ENCODE measurements at regions not wholly inside any gene's neighbourhood (a gene's known extent, or its start where the extent isn't known, plus 50 kb on each side); places are given as distances from the start of the nearest gene placed in this dataset.

- intact Hi-C loops (cut with DNase I): no loop called here
- TF ChIP-seq POLR2A (IDR thresholded peaks at IDR 0.05) (no peak), POLR2AphosphoS5 (IDR thresholded peaks at IDR 0.05) (no peak), CTCF (IDR thresholded peaks at IDR 0.05) (no peak), EP300 (IDR thresholded peaks at IDR 0.05) (no peak)
- Histone ChIP-seq H3K4me3 (no peak overlapping the region), H3K4me1 (no peaks in the 10 kb centered on the region), H3K9me3 (no peaks in the 10 kb centered on the region), H3K27me3 (peaks cover 0 to 30% (median 0%) of the 10 kb centered on the region in 3 donors), H3K27ac (no peak overlapping the region), H3K36me3 (no peaks in the 10 kb centered on the region)
- WGBS, 2 donors: 91% methylated on average over 2 of the region's 2 CpGs
- DNase-seq: no peak
These were observed 127.2 kb downstream of the FOXD2 start for GRCh38 chr1:47565092-47565491.

GRCh38 chr1:47565676-47566075 is 127.8 kb downstream of the FOXD2 start:
- intact Hi-C loops (cut with DNase I): no loop called here

DNA sequence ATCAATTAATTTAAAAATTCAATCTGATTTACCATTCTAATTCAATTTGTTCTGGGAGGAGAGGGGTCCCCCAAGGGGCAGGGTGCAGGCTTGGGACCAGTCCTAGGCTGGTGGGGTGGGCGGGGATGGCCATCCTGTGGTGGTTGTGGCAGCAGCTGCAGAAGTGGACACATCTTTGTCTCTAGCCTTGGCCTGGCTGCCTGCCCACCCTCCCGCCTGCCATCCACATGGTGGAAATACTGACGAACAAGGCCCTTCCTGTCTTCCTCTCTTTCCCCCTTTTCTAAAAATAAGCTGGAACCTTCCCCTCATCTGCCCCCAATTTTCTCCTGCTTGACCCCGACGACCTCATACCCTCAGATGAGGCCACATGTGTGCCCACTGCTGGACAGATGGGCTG is 130.9 kb downstream of the FOXD2 start:
- WGBS, 2 donors: 65 to 68% methylated on average over 5 of the region's 5 CpGs

More at GRCh38 chr1:47565676-47566075, 127.8 kb downstream of the FOXD2 start:
- DNase-seq: no peak
- Histone ChIP-seq H3K27me3 (peaks cover 0 to 26% (median 0%) of the 10 kb centered on the region in 3 donors), H3K4me1 (no peaks in the 10 kb centered on the region), H3K4me3 (no peak overlapping the region), H3K27ac (no peak overlapping the region), H3K36me3 (no peaks in the 10 kb centered on the region), H3K9me3 (no peaks in the 10 kb centered on the region)
- TF ChIP-seq CTCF (IDR thresholded peaks at IDR 0.05): no peak
- TF ChIP-seq POLR2A (IDR thresholded peaks at IDR 0.05): no peak
- WGBS, 2 donors: 86 to 92% methylated on average over 8 of the region's 8 CpGs

DNA sequence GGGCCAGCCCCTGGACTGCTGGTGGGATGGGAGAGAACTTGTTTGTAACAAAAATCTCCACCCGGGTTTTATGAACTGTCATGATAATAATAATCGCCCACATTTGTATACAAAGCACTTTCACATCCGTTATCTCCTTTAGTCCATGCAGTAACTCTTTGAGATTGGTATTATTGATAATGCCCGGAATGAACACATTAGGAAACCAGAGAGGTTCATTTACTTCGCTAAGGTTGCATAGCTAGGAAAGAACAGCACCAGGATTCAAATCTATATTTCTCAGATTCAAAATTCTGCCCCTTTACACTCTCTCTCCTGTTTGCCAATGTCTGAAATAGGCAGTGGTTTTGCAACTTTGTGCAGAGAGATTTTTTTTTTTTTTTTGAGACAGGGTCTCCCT is 131.4 kb downstream of the FOXD2 start:
- Histone ChIP-seq H3K4me1 (no peaks in the 10 kb centered on the region), H3K27ac (peak overlapping the region in 2 of 4 donors; percentile 16 to 18), H3K27me3 (peaks cover 0 to 20% (median 0%) of the 10 kb centered on the region in 3 donors), H3K9me3 (no peaks in the 10 kb centered on the region), H3K4me3 (no peak overlapping the region), H3K36me3 (no peaks in the 10 kb centered on the region)
- intact Hi-C loops (cut with DNase I): no loop called here
- no peak for DNase-seq
- 44 to 78% methylated on average over 5 of the region's 5 CpGs for whole genome bisulfite sequencing, 2 donors
- TF ChIP-seq CTCF (IDR thresholded peaks at IDR 0.05) (no peak), EP300 (IDR thresholded peaks at IDR 0.05) (no peak), POLR2AphosphoS5 (IDR thresholded peaks at IDR 0.05) (no peak), POLR2A (IDR thresholded peaks at IDR 0.05) (no peak)

More for the DNA sequence above, 130.9 kb downstream of the FOXD2 start:
- TF ChIP-seq EP300 (IDR thresholded peaks at IDR 0.05): no peak
- no peak for TF ChIP-seq POLR2AphosphoS5 (IDR thresholded peaks at IDR 0.05)
- TF ChIP-seq CTCF (IDR thresholded peaks at IDR 0.05): no peak
- TF ChIP-seq POLR2A (IDR thresholded peaks at IDR 0.05): no peak
- intact Hi-C loops (cut with DNase I): no loop called here
- Histone ChIP-seq H3K36me3 (no peaks in the 10 kb centered on the region), H3K4me1 (no peaks in the 10 kb centered on the region), H3K4me3 (no peak overlapping the region), H3K27ac (peak overlapping the region in 2 of 4 donors; percentile 16 to 18), H3K27me3 (peaks cover 0 to 20% (median 0%) of the 10 kb centered on the region in 3 donors), H3K9me3 (no peaks in the 10 kb centered on the region)
- DNase-seq: no peak

All from sigmoid colon (tissue), 6 donors.